HG02642 (cell line): ENCODE measurements at regions not wholly inside any gene's neighbourhood (a gene's known extent, or its start where the extent isn't known, plus 50 kb on each side); places are given as distances from the start of the nearest gene placed in this dataset.

ENCODE experiments used
- ATAC-seq: cut with Tn5 transposase; IDR thresholded peaks from one replicate; pipeline ENCODE4 v1.9.1; 2021; ENCODE audit warnings: mild to moderate bottlenecking; ENCODE audit not compliant: unreplicated experiment, poor library complexity

GRCh38 chr20:60648556-60648955 lies 603.5 kb upstream of the CDH4 start:
- no peak for ATAC-seq

GRCh38 chr20:60649541-60649940 lies 602.5 kb upstream of the CDH4 start:
- ATAC-seq = no peak

GRCh38 chr20:60650087-60650486 lies 602.0 kb upstream of the CDH4 start:
- ATAC-seq = no peak

GRCh38 chr20:60652046-60652445 lies 600.0 kb upstream of the CDH4 start:
- ATAC-seq = no peak

GRCh38 chr20:60652615-60653014 lies 599.4 kb upstream of the CDH4 start:
- ATAC-seq = no peak

GRCh38 chr20:60653111-60653845 lies 598.8 kb upstream of the CDH4 start:
- no peak for ATAC-seq

GRCh38 chr20:60658681-60659080 lies 593.4 kb upstream of the CDH4 start:
- ATAC-seq = no peak

- no peak for ATAC-seq
Observed at GRCh38 chr20:60659240-60659639, 592.8 kb upstream of the CDH4 start.

GRCh38 chr20:60662307-60662706 lies 589.8 kb upstream of the CDH4 start:
- no peak for ATAC-seq

GRCh38 chr20:60664106-60664505 lies 588.0 kb upstream of the CDH4 start:
- ATAC-seq = no peak

GRCh38 chr20:60667641-60668040 lies 584.4 kb upstream of the CDH4 start:
- no peak for ATAC-seq

GRCh38 chr20:60669211-60669610 lies 582.9 kb upstream of the CDH4 start:
- no peak for ATAC-seq

GRCh38 chr20:60676011-60676410 lies 576.0 kb upstream of the CDH4 start:
- no peak for ATAC-seq

GRCh38 chr20:60677819-60678218 lies 574.2 kb upstream of the CDH4 start:
- ATAC-seq = no peak

- ATAC-seq = no peak
Observed at GRCh38 chr20:60680554-60680953, 571.5 kb upstream of the CDH4 start.

- no peak for ATAC-seq
Observed at GRCh38 chr20:60687213-60687612, 564.8 kb upstream of the CDH4 start.

GRCh38 chr20:60690771-60691170 lies 561.3 kb upstream of the CDH4 start:
- no peak for ATAC-seq

- ATAC-seq = no peak
Observed at GRCh38 chr20:60691966-60692615, 560.0 kb upstream of the CDH4 start.

- ATAC-seq = no peak
Observed at GRCh38 chr20:60693496-60694133, 558.4 kb upstream of the CDH4 start.

- ATAC-seq = no peak
Observed at GRCh38 chr20:60694763-60695162, 557.3 kb upstream of the CDH4 start.

- no peak for ATAC-seq
Observed at GRCh38 chr20:60695226-60696000, 556.6 kb upstream of the CDH4 start.
